ENCODE measurements at regions not wholly inside any gene's neighbourhood (a gene's known extent, or its start where the extent isn't known, plus 50 kb on each side); places are given as distances from the start of the nearest gene placed in this dataset.

DNA sequence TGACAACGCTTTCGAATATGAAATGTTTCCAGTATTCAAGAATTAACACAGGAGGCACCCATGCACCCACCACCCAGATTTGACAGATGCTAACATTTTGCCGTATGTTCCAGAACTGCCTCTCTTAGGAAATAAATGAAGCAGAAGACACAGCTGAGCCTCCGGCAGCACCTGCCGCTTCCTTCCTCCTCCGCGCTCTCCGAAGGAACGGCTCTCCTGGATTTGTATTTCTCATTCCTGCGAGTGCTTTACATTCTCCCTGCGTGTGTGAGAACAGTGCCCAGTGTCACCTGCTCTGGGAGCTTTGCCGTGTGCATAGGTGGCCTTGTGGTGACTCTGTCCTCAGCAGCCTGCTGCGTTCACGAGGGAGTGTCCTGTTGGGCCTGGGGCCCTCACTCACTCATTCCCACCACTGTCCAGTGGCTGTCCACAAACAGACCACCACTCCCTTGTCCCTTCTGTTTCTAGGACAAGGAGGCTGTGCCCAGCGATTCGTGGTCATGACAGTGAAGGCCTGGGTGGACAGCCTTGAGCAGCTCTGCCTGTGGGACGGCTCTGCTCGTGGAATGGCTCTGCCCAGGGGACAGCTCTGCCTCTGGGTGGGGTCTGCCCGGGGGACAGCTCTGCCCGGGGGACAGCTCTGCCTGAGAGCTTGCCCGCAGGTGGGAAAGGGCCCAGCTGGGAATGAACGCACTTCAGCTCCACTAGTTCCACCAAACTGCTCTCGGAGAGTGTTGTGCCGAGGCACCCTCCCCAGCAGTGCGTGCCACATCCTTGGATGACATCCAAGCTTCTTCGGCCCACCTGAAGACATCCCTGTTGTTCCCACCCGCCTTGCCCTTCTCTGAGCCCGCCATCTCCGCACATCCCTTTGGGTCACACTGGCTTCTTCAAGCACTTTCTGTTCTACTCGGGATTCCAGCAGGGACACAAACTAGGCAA lies 170.5 kb upstream of the PPP1R26 start:
- intact Hi-C loops (cut with DNase I): no loop called here
- no peak for ATAC-seq
- no peak overlapping the region for H3K4me3 ChIP-seq
- no peaks in the 10 kb centered on the region for H3K36me3 ChIP-seq
- TF ChIP-seq, protein P1, sequence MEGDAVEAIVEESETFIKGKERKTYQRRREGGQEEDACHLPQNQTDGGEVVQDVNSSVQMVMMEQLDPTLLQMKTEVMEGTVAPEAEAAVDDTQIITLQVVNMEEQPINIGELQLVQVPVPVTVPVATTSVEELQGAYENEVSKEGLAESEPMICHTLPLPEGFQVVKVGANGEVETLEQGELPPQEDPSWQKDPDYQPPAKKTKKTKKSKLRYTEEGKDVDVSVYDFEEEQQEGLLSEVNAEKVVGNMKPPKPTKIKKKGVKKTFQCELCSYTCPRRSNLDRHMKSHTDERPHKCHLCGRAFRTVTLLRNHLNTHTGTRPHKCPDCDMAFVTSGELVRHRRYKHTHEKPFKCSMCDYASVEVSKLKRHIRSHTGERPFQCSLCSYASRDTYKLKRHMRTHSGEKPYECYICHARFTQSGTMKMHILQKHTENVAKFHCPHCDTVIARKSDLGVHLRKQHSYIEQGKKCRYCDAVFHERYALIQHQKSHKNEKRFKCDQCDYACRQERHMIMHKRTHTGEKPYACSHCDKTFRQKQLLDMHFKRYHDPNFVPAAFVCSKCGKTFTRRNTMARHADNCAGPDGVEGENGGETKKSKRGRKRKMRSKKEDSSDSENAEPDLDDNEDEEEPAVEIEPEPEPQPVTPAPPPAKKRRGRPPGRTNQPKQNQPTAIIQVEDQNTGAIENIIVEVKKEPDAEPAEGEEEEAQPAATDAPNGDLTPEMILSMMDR (IDR thresholded peaks at IDR 0.05): no peak
- H3K9me3 ChIP-seq: peaks cover 0 to 31% (median 8%) of the 10 kb centered on the region in 11 donors
- 82 to 86% methylated on average over 30 of the region's 30 CpGs for WGBS, 2 donors
- H3K4me1 ChIP-seq: no peaks in the 10 kb centered on the region
- H3K27ac ChIP-seq: no peak overlapping the region
- peaks cover 0 to 56% (median 45%) of the 10 kb centered on the region in 7 donors for H3K27me3 ChIP-seq
- no peak for DNase-seq

DNA sequence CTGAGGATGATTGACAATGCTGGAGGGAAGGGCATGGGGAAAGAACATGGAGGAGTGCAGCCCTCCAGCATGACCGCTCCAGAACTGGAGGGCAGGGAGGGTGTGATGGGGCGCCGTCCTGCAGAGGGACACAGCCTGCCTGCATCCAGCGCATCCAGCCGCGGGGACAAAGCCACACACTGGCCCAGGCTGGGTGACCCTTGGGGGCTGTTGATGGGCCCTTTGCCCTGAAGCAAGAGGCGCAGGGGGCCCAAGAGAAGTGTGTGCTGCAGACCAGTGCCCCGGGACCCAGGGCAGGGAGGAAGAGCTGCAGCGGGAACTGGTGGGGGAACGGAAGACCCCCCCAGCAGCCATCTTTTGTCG lies 169.8 kb upstream of the PPP1R26 start:
- intact Hi-C loops (cut with DNase I): no loop called here
- WGBS, 2 donors: 89 to 90% methylated on average over 11 of the region's 11 CpGs
- Histone ChIP-seq H3K4me1 (no peaks in the 10 kb centered on the region), H3K36me3 (no peaks in the 10 kb centered on the region), H3K4me3 (no peak overlapping the region), H3K27me3 (peaks cover 0 to 54% (median 46%) of the 10 kb centered on the region in 7 donors), H3K9me3 (peaks cover 0 to 32% (median 8%) of the 10 kb centered on the region in 11 donors), H3K27ac (no peak overlapping the region)
- TF ChIP-seq, protein P1 (IDR thresholded peaks at IDR 0.05): no peak
- DNase-seq (no peak), ATAC-seq (no peak)

DNA sequence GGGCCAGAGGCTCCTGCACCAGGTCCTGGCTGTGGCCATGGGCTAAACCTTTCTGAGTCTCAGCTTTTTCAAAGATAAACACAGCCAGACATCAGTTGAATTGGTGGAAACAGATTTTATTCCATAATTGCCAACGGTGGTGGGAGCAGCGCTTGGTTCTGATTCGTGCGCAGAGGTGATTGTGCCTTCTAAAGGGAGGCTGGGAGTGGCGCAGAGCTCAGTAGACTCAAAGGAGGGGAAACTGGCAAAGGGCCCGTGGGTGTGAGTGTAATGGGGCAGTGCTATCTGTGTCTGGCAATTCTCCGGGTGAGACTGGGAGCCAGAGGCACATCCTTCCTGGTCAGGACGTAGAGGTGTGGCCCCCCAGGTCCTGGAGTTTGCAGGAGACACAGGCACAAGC lies 169.4 kb upstream of the PPP1R26 start:
- Histone ChIP-seq H3K4me3 (no peak overlapping the region), H3K9me3 (peaks cover 0 to 32% (median 8%) of the 10 kb centered on the region in 11 donors), H3K36me3 (no peaks in the 10 kb centered on the region), H3K4me1 (no peaks in the 10 kb centered on the region), H3K27me3 (peaks cover 0 to 54% (median 49%) of the 10 kb centered on the region in 7 donors), H3K27ac (no peak overlapping the region)
- no peak for DNase-seq
- TF ChIP-seq, protein P1 (IDR thresholded peaks at IDR 0.05): no peak
- WGBS, 2 donors: 63 to 66% methylated on average over 8 of the region's 8 CpGs
- intact Hi-C loops (cut with DNase I): no loop called here
- no peak for ATAC-seq

DNA sequence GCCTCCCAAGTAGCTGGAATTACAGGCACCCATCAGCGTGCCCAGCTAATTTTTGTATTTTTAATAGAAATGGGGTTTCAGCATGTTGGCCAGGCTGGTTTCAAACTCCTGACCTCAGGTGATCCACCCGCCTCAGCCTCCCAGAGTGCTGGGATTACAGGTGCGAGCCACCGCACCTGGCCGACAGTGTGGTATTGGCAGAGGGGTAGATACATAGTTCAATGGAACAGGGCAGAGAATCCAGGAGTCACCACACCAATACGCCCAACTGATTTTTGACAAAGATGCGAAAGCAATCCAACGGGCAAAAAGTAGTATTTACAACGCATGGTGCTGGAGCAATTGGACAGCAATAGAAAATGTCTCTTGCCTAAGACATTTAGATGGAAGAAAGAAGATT lies 164.0 kb upstream of the PPP1R26 start:
- intact Hi-C loops (cut with DNase I): no loop called here
- H3K36me3 ChIP-seq: no peaks in the 10 kb centered on the region
- H3K4me3 ChIP-seq: no peak overlapping the region
- no peak overlapping the region for H3K27ac ChIP-seq
- peaks cover 0 to 33% (median 11%) of the 10 kb centered on the region in 7 donors for H3K27me3 ChIP-seq
- peaks cover 0 to 32% (median 8%) of the 10 kb centered on the region in 11 donors for H3K9me3 ChIP-seq
- no peak for DNase-seq
- H3K4me1 ChIP-seq: no peaks in the 10 kb centered on the region
- TF ChIP-seq, protein P1 (IDR thresholded peaks at IDR 0.05): no peak
- ATAC-seq: no peak
- 91 to 95% methylated on average over 9 of the region's 9 CpGs for WGBS, 2 donors

Measured in heart right ventricle (tissue), 16 donors.